ENCODE measurements at regions not wholly inside any gene's neighbourhood (a gene's known extent, or its start where the extent isn't known, plus 50 kb on each side); places are given as distances from the start of the nearest gene placed in this dataset.
"Not testable (repeated sequence)": the region's sequence is repeated elsewhere in the genome, so short reads cannot be mapped to it uniquely, and the experiment has no call there.

- DNase-seq (ENCODE audit: low read depth) = no peak
Observed at GRCh38 chr5:163161512-163161911, 275.9 kb upstream of the CCNG1 start.

DNA sequence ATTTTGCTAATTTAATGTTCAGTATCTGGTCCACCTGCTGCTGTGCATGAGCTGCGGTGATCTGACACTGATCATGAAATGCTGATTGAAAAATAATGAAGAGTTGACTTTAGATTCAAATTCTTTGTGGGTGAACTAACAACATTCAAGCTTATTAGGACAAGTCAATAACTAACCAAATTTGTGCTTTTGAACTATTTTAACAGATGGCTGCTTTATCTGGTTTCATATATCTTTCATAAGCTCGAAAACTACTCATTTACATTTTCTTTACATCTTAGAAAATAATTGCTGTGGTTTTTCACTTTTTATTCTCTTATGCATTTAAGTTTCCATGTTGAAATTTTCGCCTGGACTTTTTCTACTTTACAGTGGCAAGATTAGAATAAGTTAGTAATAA is 274.8 kb upstream of the CCNG1 start:
- DNase-seq (ENCODE audit: low read depth) = no peak

DNA sequence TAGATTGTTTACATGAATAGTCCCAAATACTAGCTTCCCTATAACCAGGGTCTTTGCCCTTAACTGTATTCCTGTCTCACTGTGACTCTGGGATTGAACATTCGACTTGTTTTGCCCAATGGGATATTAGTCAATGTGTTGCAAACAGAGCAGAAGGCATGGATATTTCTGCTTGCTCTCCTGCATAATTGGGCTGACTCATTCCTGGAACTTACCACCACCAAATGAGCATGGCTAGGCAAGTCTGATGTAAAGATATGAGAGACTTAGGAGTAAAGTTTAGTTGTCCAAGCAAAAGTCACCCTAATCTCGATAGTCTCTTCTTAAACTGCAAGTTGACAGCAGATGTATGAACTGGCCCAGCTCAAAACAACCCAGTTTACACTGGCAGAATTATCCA is 273.5 kb upstream of the CCNG1 start:
- no peak for DNase-seq (ENCODE audit: low read depth)

- no peak for DNase-seq (ENCODE audit: low read depth)
Observed at GRCh38 chr5:163165277-163165676, 272.1 kb upstream of the CCNG1 start.

- DNase-seq (ENCODE audit: low read depth) = not testable (repeated sequence)
Observed at GRCh38 chr5:163170161-163170560, 267.2 kb upstream of the CCNG1 start.

GRCh38 chr5:163172540-163173338 is 264.7 kb upstream of the CCNG1 start:
- no peak for DNase-seq (ENCODE audit: low read depth)

DNA sequence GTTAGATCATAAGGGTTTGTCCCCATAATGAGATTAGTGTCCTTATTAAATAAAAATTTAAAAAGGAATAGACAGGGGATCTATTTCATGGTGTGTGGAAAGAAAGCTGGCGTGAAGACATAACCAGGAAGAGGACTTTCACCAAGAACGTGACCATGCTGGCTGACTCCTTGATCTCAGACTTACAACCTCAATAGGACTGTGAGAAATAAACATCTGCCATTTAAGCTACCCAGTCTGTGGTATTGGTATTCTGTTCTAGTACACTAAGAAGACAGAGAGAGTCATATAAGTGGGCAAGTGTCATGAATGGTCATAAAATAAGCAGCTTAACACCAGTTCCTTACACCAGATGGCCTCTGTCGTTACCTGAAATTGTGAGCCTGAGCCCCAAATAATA is 259.4 kb upstream of the CCNG1 start:
- DNase-seq (ENCODE audit: low read depth) = no peak

DNA sequence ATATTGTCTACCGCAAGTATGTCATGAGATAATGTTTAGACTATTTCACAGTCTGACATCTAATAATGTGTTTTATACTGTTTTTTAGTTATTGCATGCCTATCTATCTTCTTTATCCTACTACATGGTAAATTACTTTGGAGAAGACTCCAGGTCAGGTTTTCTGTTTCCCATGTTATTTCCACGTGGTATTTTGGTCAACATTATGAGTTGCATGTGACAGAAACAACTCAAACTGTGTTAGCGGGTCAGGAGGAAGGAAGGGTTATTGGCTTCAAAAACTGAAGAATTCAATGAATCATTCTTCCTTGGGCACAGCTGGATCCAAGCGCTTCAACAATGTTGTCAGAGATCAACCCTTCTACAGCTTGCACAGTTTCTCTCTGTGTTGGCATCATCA is 252.1 kb upstream of the CCNG1 start:
- no peak for DNase-seq (ENCODE audit: low read depth)

DNA sequence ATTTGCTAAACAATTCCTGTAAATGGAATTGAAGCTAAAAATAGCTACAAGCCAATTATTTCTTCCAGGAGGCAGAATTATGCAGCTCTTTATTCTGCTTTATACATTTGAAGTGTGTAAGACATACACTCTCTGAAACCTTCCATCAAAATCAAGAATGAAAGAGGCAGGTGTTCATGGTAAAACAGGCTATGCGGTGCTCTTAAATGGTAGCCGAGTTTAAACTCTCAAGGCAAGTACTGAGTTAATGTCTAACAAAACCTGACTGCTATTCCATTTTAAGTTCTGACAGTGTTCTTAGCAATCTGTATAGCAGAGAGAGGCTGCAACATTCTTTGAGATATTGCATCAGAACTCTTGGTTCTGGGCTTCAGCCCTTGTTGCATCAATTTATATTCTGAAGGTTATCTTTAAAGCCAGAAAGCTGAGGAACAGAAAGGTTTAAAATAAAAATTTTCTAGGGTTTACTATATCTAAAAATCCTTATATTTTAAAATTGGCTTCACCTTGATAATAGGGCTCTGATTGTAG is 248.3 kb upstream of the CCNG1 start:
- no peak for DNase-seq (ENCODE audit: low read depth)

DNA sequence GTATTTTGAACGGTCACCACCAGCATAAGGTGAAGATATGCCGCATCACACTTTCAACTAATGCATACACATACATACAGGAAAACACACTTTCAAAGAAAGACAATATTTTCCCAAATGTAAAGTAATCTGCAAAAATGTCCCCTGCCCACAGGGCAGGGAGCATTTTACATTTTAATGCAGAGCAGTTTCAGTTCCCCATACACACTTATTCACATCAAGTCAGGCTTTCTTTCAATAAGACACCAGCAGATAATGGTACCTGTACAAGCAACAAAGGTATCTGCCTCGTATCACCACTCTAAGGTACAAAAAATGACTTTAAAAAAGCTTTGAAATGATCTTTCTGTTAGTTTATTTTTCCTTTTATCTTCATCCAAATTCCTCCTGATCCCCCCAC is 247.1 kb upstream of the CCNG1 start:
- DNase-seq (ENCODE audit: low read depth) = no peak

GRCh38 chr5:163190784-163191183 is 246.6 kb upstream of the CCNG1 start:
- DNase-seq (ENCODE audit: low read depth) = no peak

DNA sequence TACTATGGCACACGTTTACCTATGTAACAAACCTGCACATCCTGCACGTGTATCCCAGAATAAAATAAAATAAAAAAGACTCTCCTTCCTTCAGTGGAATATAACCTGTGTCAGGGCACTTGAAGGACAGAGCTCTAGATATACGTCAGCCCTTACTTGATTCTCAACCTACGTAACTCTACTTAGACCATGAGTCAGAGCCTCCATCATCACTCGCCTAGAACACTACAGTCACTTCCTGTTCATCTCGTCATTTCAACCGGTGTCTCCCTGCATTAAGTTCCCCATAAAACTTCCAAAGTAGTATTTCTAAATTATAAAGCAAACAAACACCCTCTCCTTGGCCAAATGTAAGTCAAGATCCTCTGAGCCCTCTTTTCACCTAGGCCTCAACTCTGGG is 243.5 kb upstream of the CCNG1 start:
- DNase-seq (ENCODE audit: low read depth) = no peak

DNA sequence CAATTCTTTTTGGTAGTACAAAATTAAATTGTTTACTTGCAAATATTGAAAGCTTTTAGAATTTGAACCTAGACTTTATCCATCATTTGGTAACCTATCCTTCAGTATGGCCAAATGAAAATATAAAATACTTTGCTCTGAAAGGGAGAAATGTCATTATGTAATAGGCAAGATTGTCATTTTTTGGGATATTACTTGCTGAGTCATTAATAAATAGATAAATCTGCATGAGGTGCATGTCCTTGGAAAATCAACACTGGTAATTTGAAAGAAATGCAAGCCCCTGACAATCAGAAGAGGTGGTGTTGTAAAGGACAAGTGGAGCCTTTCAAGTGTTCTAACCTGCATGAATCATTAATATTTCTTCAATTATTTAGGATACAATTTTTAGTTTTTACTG is 231.8 kb upstream of the CCNG1 start:
- no peak for DNase-seq (ENCODE audit: low read depth)

DNA sequence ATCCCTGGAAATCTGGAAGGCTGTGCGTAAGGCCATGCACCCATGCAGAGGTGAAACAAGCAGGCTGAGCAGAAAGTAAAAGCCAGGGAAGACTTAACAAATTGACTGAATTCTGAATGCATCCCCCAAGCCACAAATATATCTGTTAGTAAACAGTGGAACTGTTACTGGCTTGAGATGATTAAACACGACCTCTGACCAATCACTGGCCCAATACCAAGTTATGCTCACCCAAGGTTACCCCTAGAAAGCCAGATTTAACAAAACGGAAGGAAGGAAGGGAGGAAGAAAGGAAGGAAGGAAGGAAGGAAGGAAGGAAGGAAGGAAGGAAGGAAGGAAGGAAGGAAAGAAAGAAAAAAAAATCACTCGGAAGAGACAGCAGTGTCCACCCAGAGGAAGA is 215.8 kb upstream of the CCNG1 start:
- DNase-seq (ENCODE audit: low read depth) = no peak

DNA sequence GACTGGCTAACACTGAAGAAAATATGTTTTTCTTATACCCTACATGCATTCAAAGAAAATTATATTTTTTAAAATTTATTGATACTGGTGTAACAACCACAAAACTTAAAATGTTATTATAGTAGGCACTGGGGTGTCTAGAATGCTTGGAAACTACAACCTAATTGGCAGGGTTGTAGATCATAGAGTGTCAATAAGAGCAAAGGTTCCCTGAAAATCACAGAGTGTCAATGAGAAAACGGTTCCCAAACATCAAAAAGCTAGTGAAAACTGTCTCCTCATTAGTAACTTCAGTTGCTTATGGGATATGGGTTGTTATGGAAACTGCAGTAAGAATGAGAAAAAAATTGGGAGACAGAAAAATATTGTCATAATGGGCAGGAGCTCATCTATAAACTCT is 214.4 kb upstream of the CCNG1 start:
- DNase-seq (ENCODE audit: low read depth) = no peak

DNA sequence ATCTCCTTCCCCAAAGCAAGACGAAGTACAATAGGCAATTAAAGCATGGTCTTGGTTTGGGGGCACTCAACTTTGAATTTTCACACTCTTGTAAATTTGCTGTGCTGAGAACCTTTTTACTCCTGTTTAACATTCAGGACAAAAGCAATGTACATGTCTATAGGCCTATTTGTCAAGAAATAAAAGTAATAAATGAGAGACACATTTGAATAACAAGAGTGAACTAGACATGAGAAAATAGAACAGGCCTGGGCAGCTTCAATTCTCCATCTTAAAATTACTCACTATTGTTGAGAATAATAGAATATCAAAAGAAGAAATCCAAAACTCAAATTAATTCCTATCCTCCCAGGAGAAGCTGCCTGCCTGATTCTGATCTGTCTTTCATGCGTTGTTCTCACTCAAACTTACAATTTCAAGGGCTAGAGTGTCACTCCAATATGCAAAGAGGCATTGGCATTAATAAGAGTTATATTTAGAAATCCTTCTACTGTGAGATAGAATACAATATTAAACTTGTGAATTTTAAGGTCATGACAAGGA is 192.9 kb upstream of the CCNG1 start:
- no peak for DNase-seq (ENCODE audit: low read depth)

- no peak for DNase-seq (ENCODE audit: low read depth)
Observed at GRCh38 chr5:163245584-163245983, 191.8 kb upstream of the CCNG1 start.

GRCh38 chr5:163248333-163248732 is 189.1 kb upstream of the CCNG1 start:
- no peak for DNase-seq (ENCODE audit: low read depth)

DNA sequence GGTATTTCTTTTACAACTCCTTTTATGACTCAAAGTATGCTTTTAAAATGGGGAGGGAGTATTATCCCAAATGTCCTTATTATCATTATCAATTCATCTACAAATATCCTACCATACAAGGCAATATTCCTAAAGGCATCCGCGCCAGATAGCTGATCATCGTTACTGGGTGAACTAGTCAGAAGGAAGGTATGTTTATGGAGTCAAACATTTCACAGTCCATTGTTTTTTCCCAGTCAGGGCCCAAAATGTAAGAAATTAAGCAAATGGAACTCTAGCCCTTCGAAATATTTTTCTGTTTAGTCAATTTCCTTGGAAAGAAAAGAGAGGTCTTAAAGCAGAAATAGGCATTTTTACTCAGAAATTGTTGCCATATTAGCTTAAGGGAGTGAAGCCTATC is 188.5 kb upstream of the CCNG1 start:
- DNase-seq (ENCODE audit: low read depth) = no peak

GRCh38 chr5:163252950-163253349 is 184.4 kb upstream of the CCNG1 start:
- no peak for DNase-seq (ENCODE audit: low read depth)

- DNase-seq (ENCODE audit: low read depth) = no peak
Observed at GRCh38 chr5:163259495-163259894, 177.9 kb upstream of the CCNG1 start.

DNA sequence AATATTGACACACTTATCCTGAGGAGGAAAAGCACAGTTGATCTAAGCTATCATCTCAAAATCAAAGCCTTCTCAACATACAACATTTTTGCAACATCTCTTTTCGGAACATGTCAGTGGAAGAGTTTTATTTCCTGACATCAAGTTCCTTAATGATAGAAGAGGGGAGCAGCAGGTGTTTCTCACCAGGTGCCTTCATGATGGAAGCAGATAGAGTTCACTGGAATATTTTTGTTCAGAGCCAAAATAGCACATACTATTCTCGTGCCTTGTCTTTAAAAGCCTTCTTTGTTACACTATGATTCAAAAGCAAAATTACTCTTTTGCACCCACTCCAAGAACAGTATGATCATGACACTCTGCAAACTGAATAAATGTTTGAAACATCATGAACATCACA is 176.9 kb upstream of the CCNG1 start:
- DNase-seq (ENCODE audit: low read depth) = no peak

GRCh38 chr5:163260961-163261360 is 176.4 kb upstream of the CCNG1 start:
- no peak for DNase-seq (ENCODE audit: low read depth)
